Suprapubic skin (tissue), 4 donors: ENCODE measurements at regions not wholly inside any gene's neighbourhood (a gene's known extent, or its start where the extent isn't known, plus 50 kb on each side); places are given as distances from the start of the nearest gene placed in this dataset.

ENCODE experiments used
- CTCF ChIP-seq, 2 donors: fragments of 200-600 bp in 1 of 2; fragments of 450-650 bp in 1 of 2; sonication (generic) in 1 of 2; IDR thresholded peaks; one replicate each; pipeline ENCODE4 v1.5.1; 2016 to 2019; ENCODE audit warnings: antibody characterized with exemption in 2 of 2, mild to moderate bottlenecking in 1 of 2, moderate library complexity in 1 of 2
- EP300 ChIP-seq: sonication (generic); formaldehyde crosslinking; IDR thresholded peaks from one replicate; pipeline ENCODE4 v1.6.1; 2017; ENCODE audit warnings: antibody characterized with exemption
- POLR2A ChIP-seq, 2 donors: fragments of 450-650 bp; IDR thresholded peaks; one replicate each; pipeline ENCODE4 v1.6.1; 2017; ENCODE audit warnings: antibody characterized with exemption in 2 of 2, mild to moderate bottlenecking in 2 of 2, moderate library complexity in 2 of 2
- POLR2AphosphoS5 ChIP-seq, 3 donors: sonication (generic); formaldehyde crosslinking; IDR thresholded peaks; one replicate each; pipeline ENCODE4 v1.6.1; 2017; ENCODE audit warnings: antibody characterized with exemption in 3 of 3

GRCh38 chr21:25409978-25410377 lies 197.3 kb downstream of the MRPL39 start:
- no peak for TF ChIP-seq CTCF (IDR thresholded peaks at IDR 0.05)
- no peak for TF ChIP-seq EP300
- no peak for TF ChIP-seq POLR2AphosphoS5 (IDR thresholded peaks at IDR 0.05)
- no peak for TF ChIP-seq POLR2A (IDR thresholded peaks at IDR 0.05)
